ENCODE measurements at regions not wholly inside any gene's neighbourhood (a gene's known extent, or its start where the extent isn't known, plus 50 kb on each side); places are given as distances from the start of the nearest gene placed in this dataset.

DNA sequence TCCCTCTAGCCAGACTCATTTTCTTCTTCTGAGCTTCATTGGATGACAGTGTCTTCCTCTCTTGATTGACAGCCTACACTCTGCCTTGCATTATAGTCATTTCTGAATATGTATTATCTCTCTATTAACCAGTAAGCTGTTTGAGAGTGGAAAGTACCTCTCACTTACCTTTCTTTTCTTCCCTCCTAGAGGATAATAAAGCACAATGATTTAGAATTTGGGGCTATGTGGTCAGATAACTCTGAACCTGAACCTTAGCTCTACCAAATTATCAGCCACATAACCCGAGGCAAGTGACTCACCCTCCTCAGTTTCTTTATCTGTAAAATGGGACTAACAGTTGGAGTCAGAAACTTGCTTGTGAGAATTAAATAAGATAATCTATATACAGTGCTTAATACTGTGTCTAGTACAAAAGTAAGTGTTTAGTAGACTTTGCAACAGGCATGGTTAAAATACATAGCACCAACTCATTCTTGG is 331.8 kb upstream of the TBL1XR1 start:
- ChIA-PET POLR2A (no interaction called here), CTCF (interaction anchor here (1.1 to 1.5 kb wide), 2 partner anchors 9 to 151 kb away, joined by 3 read pairs; no protein-coding TSS in a partner anchor)
- no peak overlapping the region for H3K4me3 ChIP-seq (ENCODE audit: low read length)
- Mint-ChIP-seq H3K4me3 (no peak overlapping the region), H3K4me1 (peaks cover 23 to 39% (median 36%) of the 10 kb centered on the region in 3 donors), H3K27me3 (no peaks in the 10 kb centered on the region), H3K36me3 (peaks cover 0 to 9% (median 0%) of the 10 kb centered on the region in 3 donors), H3K27ac (peak overlapping the region in 1 of 8 donors; percentile 5), H3K9me3 (peaks cover 0 to 2% (median 0%) of the 10 kb centered on the region in 5 donors)
- H3K9me3 ChIP-seq (ENCODE audit: low read length), result no peaks in the 10 kb centered on the region
- no peak for DNase-seq
- H3K36me3 ChIP-seq (ENCODE audit: insufficient read depth, low read length), result no peaks in the 10 kb centered on the region
- no peak overlapping the region for H3K27ac ChIP-seq (ENCODE audit: low read depth, low read length)
- H3K27me3 ChIP-seq (ENCODE audit: insufficient read depth, low read length, poor library complexity, severe bottlenecking), result no peaks in the 10 kb centered on the region
- H3K4me1 ChIP-seq (ENCODE audit: insufficient read depth, low read length), result peaks cover under 1% of the 10 kb centered on the region

DNA sequence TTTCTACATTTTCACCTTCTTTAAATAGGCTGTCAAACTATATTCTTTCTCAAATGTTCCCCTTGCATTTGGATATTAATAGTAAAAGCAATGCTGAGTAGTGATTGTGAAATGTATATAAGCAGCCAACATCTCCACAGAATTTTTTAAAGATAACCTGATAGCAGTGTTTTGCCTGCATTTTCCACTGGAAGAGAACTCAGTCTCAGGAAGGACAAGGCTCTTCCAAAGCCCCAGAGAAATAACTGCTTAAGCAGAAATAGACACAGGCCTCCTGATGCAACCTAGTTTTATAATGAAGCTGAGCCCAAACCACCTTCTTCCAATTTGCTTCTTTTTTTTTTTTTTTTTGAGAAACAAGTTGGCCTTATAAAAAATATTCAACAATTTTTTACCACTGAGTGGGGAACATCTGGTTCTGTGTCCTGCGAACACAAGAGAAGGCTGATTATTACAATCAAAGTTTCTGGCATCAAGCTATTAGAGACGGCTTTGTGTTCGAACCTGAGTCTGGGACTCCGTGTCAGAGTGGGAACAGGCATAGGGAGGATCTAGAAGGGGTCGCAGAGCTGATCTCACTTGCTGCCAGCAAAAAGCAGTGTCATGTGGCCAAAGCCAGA is 332.5 kb upstream of the TBL1XR1 start:
- no peak for DNase-seq
- no peak overlapping the region for H3K4me3 Mint-ChIP-seq
- no peak overlapping the region for H3K27ac Mint-ChIP-seq
- ChIA-PET CTCF (interaction anchor here (1.0 to 1.5 kb wide), 2 partner anchors 117 to 150 kb away, joined by 3 read pairs; no protein-coding TSS in a partner anchor), POLR2A (interaction anchor here (0.7 kb wide), 1 partner anchor 119 kb away, joined by 4 read pairs; no protein-coding TSS in a partner anchor)
- H3K4me1 ChIP-seq (ENCODE audit: insufficient read depth, low read length), result no peaks in the 10 kb centered on the region
- H3K27me3 Mint-ChIP-seq, result no peaks in the 10 kb centered on the region
- H3K36me3 Mint-ChIP-seq, result peaks cover 0 to 4% (median 0%) of the 10 kb centered on the region in 3 donors
- no peaks in the 10 kb centered on the region for H3K27me3 ChIP-seq (ENCODE audit: insufficient read depth, low read length, poor library complexity, severe bottlenecking)
- no peak overlapping the region for H3K4me3 ChIP-seq (ENCODE audit: low read length)
- H3K36me3 ChIP-seq (ENCODE audit: insufficient read depth, low read length), result no peaks in the 10 kb centered on the region
- peaks cover 22 to 34% (median 33%) of the 10 kb centered on the region in 3 donors for H3K4me1 Mint-ChIP-seq
- no peaks in the 10 kb centered on the region for H3K9me3 ChIP-seq (ENCODE audit: low read length)
- H3K9me3 Mint-ChIP-seq, result peaks cover 0 to 1% (median 0%) of the 10 kb centered on the region in 5 donors
- H3K27ac ChIP-seq (ENCODE audit: low read depth, low read length), result no peak overlapping the region

DNA sequence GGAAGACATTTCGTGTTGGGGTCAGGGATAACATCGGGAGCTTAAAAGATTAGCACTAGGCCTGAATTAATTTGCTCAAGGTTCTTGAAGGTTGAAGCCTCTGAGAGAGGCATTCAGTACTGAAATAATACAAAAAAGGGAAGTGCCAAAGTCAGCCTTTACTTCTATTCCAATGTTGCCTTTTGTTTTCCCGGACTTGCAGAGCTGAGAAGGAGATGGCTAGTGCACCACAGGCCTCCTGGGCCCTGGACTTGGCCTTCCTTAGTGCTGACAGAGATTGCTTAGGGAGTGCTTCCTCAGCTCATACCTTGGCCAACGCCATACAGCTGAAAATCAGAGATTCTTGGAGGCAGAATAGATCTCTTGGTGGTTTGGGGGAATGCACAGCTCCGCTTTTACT is 333.6 kb upstream of the TBL1XR1 start:
- Histone ChIP-seq H3K4me3 (ENCODE audit: low read length) (no peak overlapping the region), H3K4me1 (ENCODE audit: insufficient read depth, low read length) (no peaks in the 10 kb centered on the region), H3K27me3 (ENCODE audit: insufficient read depth, low read length, poor library complexity, severe bottlenecking) (no peaks in the 10 kb centered on the region), H3K27ac (ENCODE audit: low read depth, low read length) (no peak overlapping the region), H3K9me3 (ENCODE audit: low read length) (no peaks in the 10 kb centered on the region), H3K36me3 (ENCODE audit: insufficient read depth, low read length) (no peaks in the 10 kb centered on the region)
- Mint-ChIP-seq H3K4me3 (no peak overlapping the region), H3K36me3 (peaks cover 0 to 3% (median 2%) of the 10 kb centered on the region in 3 donors), H3K27me3 (no peaks in the 10 kb centered on the region), H3K4me1 (peaks cover 19 to 34% (median 30%) of the 10 kb centered on the region in 3 donors), H3K9me3 (no peaks in the 10 kb centered on the region), H3K27ac (peak overlapping the region in 2 of 8 donors; percentile 21 to 26)
- ChIA-PET POLR2A (interaction anchor here (0.6 kb wide), 1 partner anchor 470 kb away, joined by 6 read pairs; no protein-coding TSS in a partner anchor), CTCF (interaction anchor here (1.2 kb wide), 1 partner anchor 70 kb away, joined by 3 read pairs; no protein-coding TSS in a partner anchor)
- DNase-seq, result no peak

DNA sequence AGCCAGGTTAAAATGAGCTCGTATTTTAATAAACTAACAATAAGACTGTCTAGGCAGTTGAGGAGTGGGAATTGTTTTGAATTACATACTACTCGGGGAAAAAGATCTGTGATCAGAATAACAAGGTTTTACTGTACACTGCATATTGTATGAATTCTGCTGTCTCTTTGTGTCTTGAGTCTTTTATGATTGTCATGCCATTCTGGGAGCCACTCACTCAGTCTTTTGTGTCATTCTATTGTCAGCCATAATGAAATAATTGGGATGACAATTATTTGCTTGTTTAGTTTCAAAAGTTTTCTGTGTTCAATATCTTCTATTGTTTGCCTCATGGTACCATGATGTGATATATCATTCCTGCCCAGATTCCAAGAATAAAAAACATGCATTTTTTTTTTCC is 339.6 kb upstream of the TBL1XR1 start:
- Histone ChIP-seq H3K36me3 (ENCODE audit: insufficient read depth, low read length) (no peaks in the 10 kb centered on the region), H3K27me3 (ENCODE audit: insufficient read depth, low read length, poor library complexity, severe bottlenecking) (no peaks in the 10 kb centered on the region), H3K4me3 (ENCODE audit: low read length) (no peak overlapping the region), H3K4me1 (ENCODE audit: insufficient read depth, low read length) (peaks cover 33% of the 10 kb centered on the region), H3K27ac (ENCODE audit: low read depth, low read length) (no peak overlapping the region), H3K9me3 (ENCODE audit: low read length) (no peaks in the 10 kb centered on the region)
- peaks cover 0 to 7% (median 4%) of the 10 kb centered on the region in 3 donors for H3K36me3 Mint-ChIP-seq
- CTCF ChIA-PET, result interaction anchor here (1.6 kb wide), 1 partner anchor 17 kb away, joined by 4 read pairs; no protein-coding TSS in a partner anchor
- H3K27me3 Mint-ChIP-seq, result no peaks in the 10 kb centered on the region
- H3K9me3 Mint-ChIP-seq, result no peaks in the 10 kb centered on the region
- peaks cover 60 to 66% (median 62%) of the 10 kb centered on the region in 3 donors for H3K4me1 Mint-ChIP-seq
- POLR2A ChIA-PET, result no interaction called here
- no peak for DNase-seq
- peak overlapping the region in 5 of 8 donors; percentile 25 to 86 (median 45) for H3K27ac Mint-ChIP-seq
- H3K4me3 Mint-ChIP-seq, result no peak overlapping the region

DNA sequence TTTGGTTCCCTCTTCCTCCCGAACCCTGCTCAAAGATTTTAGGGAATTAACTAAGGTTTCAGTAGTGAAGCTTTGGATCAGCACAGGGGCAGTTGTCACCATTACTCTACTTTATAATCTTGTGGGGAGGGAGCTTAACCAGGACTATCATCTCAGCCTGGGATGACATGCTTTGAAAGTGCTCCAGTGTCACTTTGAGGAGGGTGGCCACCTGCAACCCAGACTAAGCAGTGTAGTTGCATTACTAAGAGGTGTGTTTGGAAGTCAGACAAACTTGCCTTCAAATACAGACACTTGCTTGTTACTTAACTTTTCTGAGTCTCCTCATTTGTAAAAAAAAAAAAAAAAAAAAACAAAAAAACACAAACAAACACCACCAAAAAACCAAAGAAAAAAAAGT is 340.3 kb upstream of the TBL1XR1 start:
- H3K4me1 Mint-ChIP-seq, result peaks cover 62 to 72% (median 68%) of the 10 kb centered on the region in 3 donors
- H3K9me3 Mint-ChIP-seq, result no peaks in the 10 kb centered on the region
- no peaks in the 10 kb centered on the region for H3K27me3 ChIP-seq (ENCODE audit: insufficient read depth, low read length, poor library complexity, severe bottlenecking)
- peak overlapping the region; percentile 26 to 98 (median 84) for H3K27ac Mint-ChIP-seq
- H3K4me1 ChIP-seq (ENCODE audit: insufficient read depth, low read length), result peaks cover 33% of the 10 kb centered on the region
- no peaks in the 10 kb centered on the region for H3K27me3 Mint-ChIP-seq
- no peak overlapping the region for H3K27ac ChIP-seq (ENCODE audit: low read depth, low read length)
- no peaks in the 10 kb centered on the region for H3K9me3 ChIP-seq (ENCODE audit: low read length)
- no peaks in the 10 kb centered on the region for H3K36me3 ChIP-seq (ENCODE audit: insufficient read depth, low read length)
- DNase-seq, result no peak
- ChIA-PET CTCF (interaction anchor here (2.0 kb wide), 1 partner anchor 14 kb away, joined by 6 read pairs; no protein-coding TSS in a partner anchor), POLR2A (interaction anchor here (2.0 kb wide), 1 partner anchor 340 kb away, joined by 6 read pairs; the partner anchor contains the start of gene TBL1XR1)
- no peak overlapping the region for H3K4me3 ChIP-seq (ENCODE audit: low read length)
- H3K4me3 Mint-ChIP-seq, result peak overlapping the region in 6 of 7 donors; percentile 72 to 85 (median 80)
- H3K36me3 Mint-ChIP-seq, result peaks cover 0 to 7% (median 4%) of the 10 kb centered on the region in 3 donors

DNA sequence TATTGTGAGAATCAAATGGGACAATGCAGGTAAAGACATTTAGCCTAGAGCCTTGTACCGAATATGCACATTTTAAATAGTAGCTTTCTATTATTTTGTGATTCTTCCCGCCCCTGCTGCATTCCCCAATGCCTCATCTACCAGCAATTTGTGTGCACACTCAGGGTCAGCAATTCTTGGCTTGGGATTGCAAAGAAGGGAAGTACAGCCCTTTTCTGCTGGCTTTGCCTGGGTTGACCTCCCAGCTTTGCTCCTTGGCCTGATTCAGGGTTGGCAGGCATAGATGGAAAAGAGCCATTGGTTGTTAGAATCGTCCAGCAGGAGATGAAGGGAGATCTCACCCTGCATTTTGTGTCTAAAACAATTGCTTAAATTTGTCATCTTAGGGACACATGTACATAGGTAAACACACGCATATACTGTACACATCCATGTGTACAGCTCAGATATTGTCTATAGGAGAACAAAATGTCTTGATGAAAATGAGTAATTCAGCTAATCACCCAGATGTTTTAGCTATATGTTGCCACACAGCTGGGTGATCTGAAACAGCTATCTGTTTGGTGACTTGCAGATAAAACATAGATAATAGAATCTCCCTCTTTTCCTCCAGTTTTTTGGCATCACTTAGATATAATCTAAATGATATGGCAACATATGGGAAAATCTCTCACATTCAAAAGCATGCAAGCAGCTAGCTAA is 340.9 kb upstream of the TBL1XR1 start:
- no peaks in the 10 kb centered on the region for H3K36me3 ChIP-seq (ENCODE audit: insufficient read depth, low read length)
- no peak for DNase-seq
- H3K4me1 ChIP-seq (ENCODE audit: insufficient read depth, low read length), result peaks cover 33% of the 10 kb centered on the region
- no peaks in the 10 kb centered on the region for H3K27me3 ChIP-seq (ENCODE audit: insufficient read depth, low read length, poor library complexity, severe bottlenecking)
- H3K27ac Mint-ChIP-seq, result peak overlapping the region; percentile 64 to 98 (median 86)
- no peaks in the 10 kb centered on the region for H3K27me3 Mint-ChIP-seq
- H3K36me3 Mint-ChIP-seq, result peaks cover 0 to 7% (median 4%) of the 10 kb centered on the region in 3 donors
- peaks cover 62 to 72% (median 68%) of the 10 kb centered on the region in 3 donors for H3K4me1 Mint-ChIP-seq
- H3K9me3 ChIP-seq (ENCODE audit: low read length), result no peaks in the 10 kb centered on the region
- CTCF ChIA-PET, result interaction anchor here (0.6 to 2.0 kb wide), 5 partner anchors 9 to 487 kb away, joined by 3 to 6 read pairs (median 4); no protein-coding TSS in a partner anchor
- H3K27ac ChIP-seq (ENCODE audit: low read depth, low read length), result no peak overlapping the region
- no peaks in the 10 kb centered on the region for H3K9me3 Mint-ChIP-seq
- peak overlapping the region; percentile 5 for H3K4me3 ChIP-seq (ENCODE audit: low read length)
- POLR2A ChIA-PET, result interaction anchor here (0.6 to 2.0 kb wide), 6 partner anchors 8 to 488 kb away, joined by 3 to 7 read pairs (median 6); partner anchors contain the start of gene TBL1XR1
- peak overlapping the region; percentile 44 to 85 (median 79) for H3K4me3 Mint-ChIP-seq

DNA sequence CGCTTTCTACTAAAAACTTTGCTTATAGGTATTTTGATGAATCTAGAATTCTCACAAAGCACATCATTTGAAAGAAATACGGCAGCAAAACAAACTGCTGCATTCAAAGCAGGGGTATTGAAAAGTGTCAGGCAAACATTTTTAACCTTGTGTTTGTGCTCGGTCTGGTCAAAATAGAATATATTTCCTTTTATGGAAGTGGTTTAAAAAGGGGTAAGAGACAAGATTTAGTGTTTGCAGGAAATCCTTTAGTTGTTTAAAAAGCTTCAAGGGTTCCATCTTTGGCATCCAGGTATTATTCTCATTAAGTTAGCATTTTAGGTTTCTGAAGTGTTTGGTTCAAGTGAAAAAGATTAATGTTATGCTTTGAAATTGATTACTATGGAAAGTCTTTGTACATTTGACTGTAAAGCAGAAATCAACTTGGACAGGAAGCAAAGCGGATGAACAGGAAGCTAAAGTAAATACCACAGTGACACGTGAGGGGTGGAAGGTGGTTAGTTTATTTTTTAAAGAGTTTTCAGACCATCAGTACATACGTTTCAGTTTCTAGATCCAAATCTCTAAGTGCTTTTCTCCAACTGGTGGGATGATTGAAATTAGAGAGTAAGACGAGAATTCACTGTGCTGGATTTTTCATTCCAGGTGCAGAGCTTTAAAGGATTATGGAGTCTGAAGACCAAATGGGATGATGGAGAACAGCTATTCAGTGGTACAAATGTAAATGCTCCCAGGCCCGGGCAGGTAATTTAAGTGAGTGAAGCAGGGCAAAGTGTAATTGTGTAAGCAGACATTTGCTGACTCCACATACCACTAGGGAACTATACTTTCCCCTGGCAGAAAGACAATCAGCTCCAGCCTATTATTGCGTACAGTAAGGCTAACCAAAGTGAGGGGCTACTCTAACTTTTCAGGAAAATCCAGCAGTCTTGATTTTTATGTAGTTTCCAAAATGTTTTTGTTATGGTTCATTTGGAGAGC is 341.8 kb upstream of the TBL1XR1 start:
- no peak overlapping the region for H3K27ac ChIP-seq (ENCODE audit: low read depth, low read length)
- no peaks in the 10 kb centered on the region for H3K36me3 ChIP-seq (ENCODE audit: insufficient read depth, low read length)
- Mint-ChIP-seq H3K9me3 (no peaks in the 10 kb centered on the region), H3K27me3 (no peaks in the 10 kb centered on the region), H3K36me3 (peaks cover 0 to 7% (median 4%) of the 10 kb centered on the region in 3 donors), H3K4me3 (peak overlapping the region; percentile 44 to 84 (median 79)), H3K27ac (peak overlapping the region; percentile 64 to 98 (median 86)), H3K4me1 (peaks cover 63 to 78% (median 68%) of the 10 kb centered on the region in 3 donors)
- no peaks in the 10 kb centered on the region for H3K27me3 ChIP-seq (ENCODE audit: insufficient read depth, low read length, poor library complexity, severe bottlenecking)
- peaks cover 33% of the 10 kb centered on the region for H3K4me1 ChIP-seq (ENCODE audit: insufficient read depth, low read length)
- peak overlapping the region; percentile 5 for H3K4me3 ChIP-seq (ENCODE audit: low read length)
- CTCF ChIA-PET, result interaction anchor here (0.9 to 2.0 kb wide), 4 partner anchors 10 to 126 kb away, joined by 3 to 6 read pairs (median 5); no protein-coding TSS in a partner anchor
- H3K9me3 ChIP-seq (ENCODE audit: low read length), result no peaks in the 10 kb centered on the region
- POLR2A ChIA-PET, result interaction anchor here (0.6 to 2.0 kb wide), 5 partner anchors 7 to 342 kb away, joined by 3 to 7 read pairs (median 6); partner anchors contain the start of gene TBL1XR1
- peak in 2 of 5 donors; percentile 27 to 39 for DNase-seq

Data from CD8-positive, alpha-beta memory T cell (primary cell).